GM21367 (cell line): ENCODE measurements at regions not wholly inside any gene's neighbourhood (a gene's known extent, or its start where the extent isn't known, plus 50 kb on each side); places are given as distances from the start of the nearest gene placed in this dataset.

Source experiments
- ATAC-seq: cut with Tn5 transposase; IDR thresholded peaks from one replicate; pipeline ENCODE4 v1.9.1; 2021; ENCODE audit not compliant: unreplicated experiment

DNA sequence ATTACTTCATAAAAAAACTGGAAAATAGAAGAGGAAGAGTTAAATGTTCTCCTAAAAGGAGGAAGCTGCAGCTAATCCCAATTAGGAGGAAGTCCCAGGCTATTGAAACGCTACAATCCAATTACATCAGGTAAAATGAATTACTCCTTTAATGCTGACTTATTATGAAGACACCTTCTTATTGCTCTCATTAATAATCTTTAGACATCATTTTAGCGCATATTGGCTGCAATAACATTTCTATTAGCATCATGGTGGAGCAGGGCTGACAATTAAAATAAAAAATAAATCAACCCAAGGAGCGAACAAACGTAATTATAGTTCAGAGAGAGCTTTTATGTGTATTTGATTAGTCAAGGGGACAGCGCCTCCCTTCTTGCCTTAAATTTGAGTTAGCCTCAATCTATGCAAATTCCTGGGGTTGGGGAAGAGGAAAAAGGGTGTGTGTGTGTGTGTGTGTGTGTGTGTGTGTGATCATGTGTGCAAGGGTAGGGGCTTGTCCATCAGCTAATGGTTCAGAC lies 109.0 kb upstream of the IRX6 start:
- ATAC-seq, result no peak

DNA sequence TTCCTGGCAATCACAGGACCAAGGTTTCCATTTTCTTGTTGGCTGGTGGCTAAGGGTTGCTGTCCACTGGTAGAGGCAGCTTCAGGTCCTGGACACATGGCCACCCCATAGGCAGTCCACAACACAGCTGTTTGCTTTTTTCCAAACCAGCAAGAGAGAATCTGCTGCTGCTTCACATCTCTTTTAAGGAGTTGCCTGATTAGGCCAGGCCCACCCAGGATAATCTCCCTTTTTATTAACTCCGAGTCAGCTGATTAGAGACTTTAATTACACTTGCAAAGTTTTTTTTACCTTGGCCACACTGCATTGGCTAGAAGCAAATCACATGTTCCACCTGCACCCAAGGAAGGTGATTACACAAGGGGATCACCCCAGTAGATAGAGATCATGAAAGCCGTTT lies 106.6 kb upstream of the IRX6 start:
- no peak for ATAC-seq

DNA sequence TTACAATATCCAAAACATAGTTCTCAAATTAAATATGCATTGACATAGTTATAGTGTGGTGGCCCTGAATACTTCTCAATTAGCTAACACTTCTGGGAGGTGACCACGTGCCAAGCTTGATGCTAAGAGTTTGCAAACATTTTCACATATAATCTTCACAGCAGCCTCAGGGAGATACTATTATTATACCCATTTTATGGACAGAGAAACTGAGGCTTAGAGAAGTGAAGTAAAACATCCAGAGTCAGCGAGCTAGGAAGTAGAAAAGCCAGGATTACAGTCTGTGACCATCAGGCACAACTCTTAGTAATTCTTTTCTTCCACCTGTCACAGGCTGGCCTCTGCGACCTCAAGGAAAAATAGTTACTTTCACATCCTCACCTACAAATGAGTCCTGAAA lies 102.2 kb upstream of the IRX6 start:
- ATAC-seq, result no peak

DNA sequence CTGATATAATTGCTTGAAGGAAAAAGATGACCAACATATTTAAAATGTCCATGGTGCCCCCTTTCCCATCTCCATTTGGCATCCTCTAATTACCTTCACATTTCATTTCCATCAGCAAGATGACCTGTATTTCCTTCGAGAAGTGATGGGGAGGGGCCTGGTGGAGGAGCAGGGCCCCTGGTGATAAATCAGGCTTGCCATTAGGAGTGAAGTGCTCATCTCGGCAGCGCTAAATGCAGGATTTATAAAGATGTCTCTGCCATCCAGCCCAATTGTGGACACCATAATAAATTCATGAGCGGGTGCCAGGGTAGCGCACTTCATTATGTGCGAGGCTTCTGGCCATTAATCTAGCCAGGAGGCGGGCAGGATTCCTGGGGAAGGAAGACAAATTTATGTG lies 101.5 kb upstream of the IRX6 start:
- ATAC-seq, result no peak

DNA sequence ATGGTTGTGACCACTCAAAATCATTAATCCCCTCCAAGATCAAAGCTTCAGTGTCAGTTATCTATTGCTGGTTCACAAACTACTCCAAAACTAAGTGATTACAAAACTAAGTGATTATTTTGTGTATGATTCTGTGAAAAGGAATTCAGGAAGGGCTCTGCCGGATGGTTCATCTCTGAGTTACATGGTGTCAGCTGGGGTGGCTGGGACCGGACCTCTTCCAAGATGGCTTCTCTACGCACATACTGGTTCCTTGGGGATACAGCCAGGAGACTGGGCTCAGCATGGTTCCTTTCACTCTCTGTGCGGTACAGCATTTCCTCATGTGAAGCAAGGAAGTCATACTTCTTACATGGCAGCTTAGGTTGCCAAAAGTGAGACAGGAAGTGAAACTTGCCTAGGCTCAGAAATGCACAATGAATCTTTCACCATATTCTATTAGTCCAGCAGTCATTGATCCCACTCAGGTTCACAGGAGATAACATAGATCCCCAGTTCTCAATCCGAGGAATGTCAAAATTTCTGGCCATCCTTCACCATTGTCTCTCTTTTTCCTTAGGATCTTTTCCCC lies 97.9 kb upstream of the IRX6 start:
- no peak for ATAC-seq

DNA sequence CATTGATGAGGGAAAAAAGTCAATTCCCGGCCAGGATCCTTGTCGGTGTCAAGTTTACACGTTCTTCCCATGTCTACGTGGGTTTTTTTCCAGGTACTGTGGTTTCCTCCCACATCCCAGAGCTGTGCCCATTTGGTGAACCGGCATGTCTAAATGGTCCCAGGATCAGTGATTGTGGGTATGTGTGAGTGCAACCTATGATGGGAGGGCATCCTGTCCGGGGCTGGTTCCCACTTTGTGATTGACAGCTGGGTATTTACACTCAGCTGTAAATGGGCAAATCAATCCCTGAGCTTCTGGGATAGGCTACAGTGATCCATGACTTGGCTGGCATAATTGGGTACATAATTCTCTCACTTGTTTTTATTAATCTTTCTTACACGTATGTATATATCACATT lies 91.2 kb upstream of the IRX6 start:
- ATAC-seq, result no peak

DNA sequence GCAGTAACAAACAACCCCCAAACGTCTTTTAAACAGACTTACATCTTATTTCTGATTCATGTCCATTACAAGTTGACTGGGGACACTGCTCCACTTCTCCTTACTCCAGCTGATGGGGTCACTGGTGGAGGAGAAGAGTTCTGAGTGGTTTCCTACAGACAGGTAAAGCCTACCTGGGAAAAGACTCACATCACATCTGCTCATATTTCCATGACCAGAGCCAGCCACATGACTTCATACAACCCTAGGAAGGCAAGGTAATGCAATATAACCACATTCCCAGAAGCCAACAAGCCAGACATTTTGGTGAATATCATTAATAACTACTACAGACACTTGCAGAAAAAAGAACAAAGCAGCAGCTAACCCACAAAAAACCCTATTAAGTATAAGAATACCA lies 90.5 kb upstream of the IRX6 start:
- no peak for ATAC-seq

DNA sequence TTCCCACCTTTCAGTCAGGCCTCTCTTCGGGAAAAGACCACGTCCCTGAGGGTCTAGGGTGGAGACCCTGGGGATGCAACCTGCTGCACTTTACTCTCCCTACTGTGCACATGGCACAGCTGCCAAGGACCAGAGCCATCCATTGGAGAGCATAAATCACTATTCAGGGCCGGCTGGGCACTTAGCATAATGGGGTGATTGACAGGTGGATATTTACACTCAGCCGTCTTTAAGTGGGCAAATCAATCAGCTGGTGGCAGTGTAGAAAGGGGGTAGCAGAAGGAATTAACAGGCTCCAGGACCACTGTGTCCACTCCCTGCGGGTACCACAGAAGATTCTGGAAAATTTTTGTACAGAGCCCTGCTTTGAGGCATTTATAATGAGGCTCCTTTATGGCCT lies 87.3 kb upstream of the IRX6 start:
- ATAC-seq, result no peak

DNA sequence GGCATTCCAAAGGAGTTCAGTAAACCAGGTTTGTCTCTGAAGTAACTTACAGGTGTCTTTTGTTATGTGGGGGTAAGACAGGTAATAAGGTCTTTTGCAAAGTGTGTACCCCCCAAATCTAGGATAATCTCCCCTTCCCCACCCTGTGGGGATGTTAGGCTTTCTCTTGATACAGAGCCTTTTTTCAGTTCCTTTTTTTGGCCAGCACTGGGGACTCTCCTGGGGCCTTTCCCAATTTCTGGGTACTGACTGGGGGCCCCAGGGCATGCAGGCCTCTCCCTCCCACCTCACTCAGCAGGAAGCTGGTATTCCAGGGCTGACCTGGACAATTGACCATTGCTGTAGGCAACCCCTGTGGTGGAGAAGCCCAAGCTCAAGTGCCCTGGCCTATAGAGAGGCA lies 84.3 kb upstream of the IRX6 start:
- ATAC-seq, result no peak

DNA sequence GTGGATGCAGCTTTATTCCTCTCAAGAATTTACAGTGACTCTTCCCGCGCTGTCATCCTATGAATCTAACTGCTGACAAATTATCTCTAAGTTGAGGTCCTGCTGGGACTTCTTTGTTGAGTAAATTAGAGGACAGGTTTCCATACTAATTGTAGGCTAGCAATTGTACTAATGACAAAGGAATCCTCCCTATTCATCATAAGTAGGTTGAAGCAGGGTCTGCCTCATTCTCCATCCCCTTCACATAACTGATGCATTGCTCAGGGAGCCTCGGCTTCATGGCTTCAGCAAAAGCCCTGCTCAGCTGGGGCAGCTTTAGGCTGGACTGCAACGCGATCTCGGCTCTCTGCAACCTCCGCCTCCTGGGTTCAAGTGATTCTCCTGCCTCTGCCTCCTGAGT lies 83.1 kb upstream of the IRX6 start:
- no peak for ATAC-seq

DNA sequence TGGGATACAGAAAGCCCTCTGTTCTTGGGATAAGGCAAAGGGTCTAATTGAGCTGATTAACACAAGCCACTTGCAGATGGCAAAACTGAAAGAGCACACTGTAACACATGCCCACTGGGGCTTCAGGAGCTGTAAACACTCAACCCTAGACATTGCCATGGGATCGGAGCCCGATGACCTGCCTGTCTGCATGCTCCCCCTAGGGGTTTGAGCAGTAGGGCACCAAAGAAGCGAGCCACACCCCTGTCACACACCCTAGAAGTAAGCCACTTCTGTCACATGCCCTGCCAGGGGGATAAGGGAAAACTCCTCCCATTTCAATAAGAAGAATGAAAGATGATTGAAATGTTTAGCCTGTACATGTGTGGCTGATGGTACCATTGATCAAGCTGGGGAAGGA lies 81.3 kb upstream of the IRX6 start:
- ATAC-seq, result no peak

DNA sequence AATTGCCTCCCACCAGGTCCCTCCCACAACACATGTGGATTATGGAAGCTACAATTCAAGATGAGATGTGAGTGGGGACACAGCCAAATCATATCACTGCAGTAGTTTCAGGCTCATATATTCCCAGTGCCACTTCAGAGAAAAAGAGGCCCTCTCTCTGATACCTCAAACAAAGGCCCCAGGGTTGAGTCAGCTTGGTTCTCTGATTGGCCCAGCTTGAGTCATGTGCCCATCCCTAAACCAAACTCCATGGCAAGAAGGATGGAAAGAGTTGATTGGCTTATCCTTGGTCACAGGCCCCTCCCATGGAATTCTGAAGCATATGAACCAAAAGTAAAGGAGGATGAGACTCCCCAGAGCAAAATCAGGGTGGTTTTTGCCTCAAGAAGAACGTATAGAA lies 75.9 kb upstream of the IRX6 start:
- no peak for ATAC-seq

DNA sequence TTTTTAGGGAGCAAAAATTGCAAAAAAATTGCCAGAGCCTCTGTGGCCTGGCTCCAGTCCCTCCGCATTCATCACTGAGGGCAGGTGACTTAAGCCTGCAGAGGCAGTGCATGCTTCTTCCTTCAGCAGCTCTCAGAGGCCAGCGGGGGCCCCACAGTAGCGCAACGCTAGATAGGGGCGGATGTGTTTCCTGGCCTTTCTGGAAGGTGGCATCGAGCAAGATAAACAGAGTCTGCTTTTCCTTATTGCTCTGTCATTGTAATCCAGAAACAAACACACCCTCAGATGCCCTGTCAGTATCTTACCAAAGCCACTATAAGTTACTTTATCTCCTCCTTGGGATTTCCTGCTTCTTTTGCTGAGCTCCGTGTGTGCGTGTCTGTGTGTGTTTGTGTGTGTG lies 75.5 kb upstream of the IRX6 start:
- no peak for ATAC-seq

DNA sequence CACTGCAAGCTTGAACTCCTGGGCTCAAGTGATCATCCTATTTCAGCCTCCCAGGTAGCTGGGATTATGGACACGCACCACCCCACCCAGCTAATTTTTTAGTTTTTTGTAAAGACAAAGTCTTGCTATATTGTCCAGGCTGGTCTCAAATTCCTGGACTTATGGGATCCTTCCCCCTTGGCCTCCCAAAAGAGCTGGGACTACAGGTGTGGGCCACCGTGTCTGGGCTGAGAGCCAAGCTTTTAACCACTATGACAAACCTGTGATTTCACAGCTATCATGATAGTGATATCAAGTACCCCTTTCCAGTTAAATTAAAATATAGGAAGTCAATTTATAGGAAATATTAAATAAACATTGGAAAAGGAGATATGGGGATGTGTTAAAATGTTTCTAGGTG lies 74.6 kb upstream of the IRX6 start:
- ATAC-seq, result no peak

DNA sequence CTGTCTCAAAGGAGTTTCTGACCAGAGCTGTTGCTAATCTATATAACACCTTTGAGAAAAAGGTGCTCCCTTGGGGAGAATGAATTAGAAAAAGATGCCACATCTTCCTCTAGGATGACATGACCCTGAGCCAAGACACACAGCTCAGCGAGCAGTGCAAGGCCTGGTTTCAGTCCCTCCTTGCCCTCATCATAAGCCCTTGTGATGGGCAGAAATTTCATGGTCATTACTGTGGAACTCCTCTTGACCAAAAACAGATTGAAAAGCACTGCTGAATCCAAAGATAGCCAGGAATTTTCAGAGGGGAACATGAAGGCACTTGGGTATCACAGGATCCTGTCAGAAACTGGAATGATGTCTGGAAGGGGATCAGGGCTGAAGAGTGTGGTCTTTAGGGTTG lies 74.1 kb upstream of the IRX6 start:
- no peak for ATAC-seq

DNA sequence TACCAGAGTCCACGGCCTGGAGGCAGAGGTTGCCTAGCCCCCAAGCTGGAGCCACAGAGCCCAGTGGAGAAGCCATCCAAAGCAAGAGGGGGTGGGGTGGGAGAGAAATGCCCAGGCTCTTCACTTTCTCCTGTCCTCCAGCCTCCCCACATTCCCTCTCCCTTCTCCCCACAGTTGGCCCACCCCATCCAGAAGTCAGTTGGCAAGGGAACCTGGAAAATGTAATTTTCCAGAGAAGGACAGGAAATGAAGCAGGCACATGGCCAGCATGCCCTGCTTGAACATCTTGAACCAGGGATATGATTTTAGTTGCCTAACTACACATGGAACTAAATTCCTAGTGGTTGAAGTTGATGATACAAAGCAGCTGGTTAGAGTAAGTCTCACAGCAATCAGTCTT lies 73.3 kb upstream of the IRX6 start:
- ATAC-seq, result no peak

DNA sequence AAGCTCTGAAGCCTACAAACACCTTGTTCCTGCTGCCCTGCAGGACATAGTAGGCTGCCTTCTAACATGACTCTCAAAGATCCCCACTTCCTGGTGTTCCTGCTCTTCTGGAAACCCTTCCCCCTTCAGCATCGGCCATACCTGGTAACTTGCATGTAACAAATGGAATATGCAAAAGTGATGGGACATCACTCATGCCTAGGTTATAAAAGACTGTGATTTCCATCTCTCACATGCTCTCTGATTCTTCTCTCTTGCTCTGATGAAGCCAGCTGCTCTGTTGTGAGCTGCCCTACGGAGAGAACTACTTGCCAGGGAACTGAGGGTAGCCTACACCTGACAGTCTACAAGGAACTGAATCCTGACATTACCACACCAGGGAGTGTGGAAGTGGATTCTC lies 72.9 kb upstream of the IRX6 start:
- no peak for ATAC-seq

DNA sequence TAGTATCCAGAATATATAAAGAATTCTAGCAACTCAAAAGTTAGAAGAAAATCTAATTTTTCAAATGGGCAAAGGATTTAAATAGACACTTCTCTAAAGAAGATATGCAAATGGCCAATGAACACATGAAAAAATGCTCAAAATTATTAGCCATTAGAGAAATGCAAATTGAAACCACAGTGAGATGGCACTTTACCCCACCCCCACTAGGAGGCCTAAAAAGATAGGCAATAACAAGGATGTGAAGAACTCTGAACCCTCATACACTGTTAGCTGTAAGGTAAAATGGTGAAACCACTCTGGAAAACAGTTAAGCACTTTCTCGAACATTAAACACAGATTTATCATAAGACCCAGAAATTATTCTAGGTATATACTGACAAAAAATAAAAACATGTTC lies 71.4 kb upstream of the IRX6 start:
- no peak for ATAC-seq

DNA sequence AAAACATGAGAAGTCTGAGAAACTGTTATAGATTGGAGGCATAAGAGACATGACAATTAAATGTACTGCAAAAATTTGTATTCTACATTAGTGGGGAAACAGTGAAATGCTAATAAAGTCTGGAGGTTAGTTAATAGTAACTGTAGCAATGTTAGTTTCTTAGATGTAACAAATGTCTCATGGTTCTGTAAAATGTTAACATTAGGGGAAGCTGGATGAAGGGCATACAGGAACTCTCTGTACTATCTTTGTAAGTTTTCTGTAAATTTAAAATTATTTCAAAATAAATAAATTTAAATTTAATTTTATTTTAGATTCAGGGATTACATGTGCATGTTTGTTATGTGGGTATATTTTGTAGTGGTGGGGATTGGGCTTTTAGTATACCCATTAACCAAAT lies 70.0 kb upstream of the IRX6 start:
- no peak for ATAC-seq

DNA sequence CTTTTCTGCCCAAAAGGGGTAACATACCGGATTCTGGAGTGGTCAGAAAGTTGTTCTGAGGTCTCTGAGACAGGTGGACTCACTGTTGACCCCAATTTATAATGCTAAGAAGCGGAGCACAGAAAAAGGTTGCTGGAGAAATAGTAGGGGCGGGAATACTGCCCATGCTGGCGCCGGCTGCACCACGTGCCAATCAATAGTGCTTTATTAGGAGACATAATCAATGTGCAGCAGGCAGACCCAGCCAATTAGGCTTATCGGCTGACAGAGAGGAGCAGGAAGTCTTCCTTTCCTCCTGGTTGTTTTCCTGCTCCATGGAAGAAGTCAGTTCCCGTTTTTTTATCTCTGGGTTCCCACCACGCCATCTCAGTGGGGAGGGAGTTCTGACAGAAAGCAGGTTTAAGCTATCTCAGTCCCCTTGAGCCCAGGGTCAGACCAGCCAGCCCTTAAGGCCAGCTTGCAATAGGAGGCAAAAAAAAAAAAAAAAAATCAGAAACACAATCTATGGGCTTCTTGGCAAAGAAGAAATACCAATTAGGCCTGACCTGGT lies 68.2 kb upstream of the IRX6 start:
- ATAC-seq, result no peak

DNA sequence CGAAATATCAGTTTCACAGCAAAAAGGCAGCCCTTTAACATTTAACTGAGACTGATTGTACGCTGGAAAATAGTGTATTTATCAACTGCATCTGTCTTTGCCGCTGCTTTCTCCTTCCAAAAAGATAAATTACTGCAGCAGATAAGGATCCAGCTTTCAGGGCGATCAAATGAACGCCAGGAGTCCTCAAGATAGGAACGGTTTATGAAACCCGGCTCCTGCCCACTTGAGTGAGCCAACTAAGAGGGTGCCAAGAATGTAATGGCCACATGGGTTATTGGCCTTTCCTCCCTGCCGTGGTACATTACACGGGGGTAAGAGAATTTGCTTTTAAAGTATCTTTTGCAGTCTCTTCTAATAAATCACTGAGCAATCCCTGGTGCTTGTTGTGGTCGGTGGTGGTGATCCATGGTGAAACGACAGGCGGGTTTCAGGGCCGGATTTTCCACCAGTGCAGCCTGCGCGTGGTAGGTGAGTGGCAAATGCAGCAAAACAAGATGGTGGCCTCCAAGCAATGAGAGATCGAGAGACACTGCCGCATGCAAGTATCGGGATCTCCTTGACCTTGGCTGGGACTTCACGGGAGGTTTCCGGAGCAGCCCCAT lies 67.5 kb upstream of the IRX6 start:
- no peak for ATAC-seq

DNA sequence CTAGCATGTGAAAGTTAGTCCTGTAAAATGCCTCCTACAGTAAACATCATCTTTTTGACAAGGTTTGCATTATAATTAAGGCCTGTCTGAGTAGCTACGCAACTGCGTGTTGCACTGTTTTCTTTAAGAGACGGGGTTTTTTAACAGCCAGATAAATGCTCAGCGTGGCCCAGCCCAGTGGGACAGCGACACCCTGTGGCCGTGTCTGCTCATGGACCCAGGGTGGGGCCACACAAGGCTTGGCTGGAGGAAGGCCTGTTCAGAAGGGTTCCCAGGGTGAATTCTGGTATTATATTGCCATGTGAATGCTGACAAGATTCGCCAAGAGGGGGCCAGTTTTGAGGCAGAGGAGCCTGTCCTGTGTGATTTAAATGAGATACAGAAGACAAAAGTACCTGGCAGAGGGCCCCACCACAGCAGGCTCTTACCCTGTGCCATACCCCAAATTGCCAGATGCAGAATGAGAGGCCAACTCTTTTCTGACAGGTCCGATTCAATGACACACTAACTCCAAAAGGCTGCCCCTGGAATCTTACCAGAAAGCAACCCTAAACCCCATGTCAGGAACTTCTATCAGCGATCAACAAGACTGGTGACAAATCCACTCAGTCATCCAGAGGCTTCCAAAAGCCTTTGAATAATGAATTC lies 65.9 kb upstream of the IRX6 start:
- ATAC-seq, result peak; percentile 77

DNA sequence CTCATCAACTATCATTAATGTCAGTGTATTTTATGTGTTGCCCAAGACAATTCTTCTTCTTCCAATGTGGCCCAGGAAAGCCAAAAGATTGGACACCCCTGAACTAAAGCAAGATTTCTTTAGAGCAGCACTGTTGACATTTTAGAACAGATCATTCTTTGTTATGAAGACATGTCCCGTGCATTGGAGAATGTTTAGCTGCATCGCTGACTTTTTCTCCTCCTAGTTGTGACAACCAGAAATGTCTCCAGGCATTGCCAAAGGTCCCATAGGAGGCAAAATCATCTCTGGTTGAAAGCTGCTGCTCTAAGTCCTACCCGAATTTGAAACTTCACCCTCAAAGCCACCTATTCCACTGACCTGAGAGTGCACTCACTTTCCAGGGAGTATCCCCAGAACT lies 62.7 kb upstream of the IRX6 start:
- ATAC-seq, result no peak
